Esophagus squamous epithelium (tissue), 4 donors: ENCODE measurements at regions not wholly inside any gene's neighbourhood (a gene's known extent, or its start where the extent isn't known, plus 50 kb on each side); places are given as distances from the start of the nearest gene placed in this dataset.

Source experiments
- POLR2A ChIP-seq, 4 donors: fragments of 450-650 bp; IDR thresholded peaks; one replicate each; pipeline ENCODE4 v1.6.1; 2017; ENCODE audit warnings: antibody characterized with exemption in 4 of 4, mild to moderate bottlenecking in 4 of 4, moderate library complexity in 3 of 4
- TF ChIP-seq, protein P1 (sequence below), 6 experiments: fragments of 450-650 bp in 4 of 6; fragments of 200-600 bp in 2 of 6; sonication (generic) in 2 of 6; IDR thresholded peaks; one replicate each; pipeline ENCODE4 v1.5.1; 2016 to 2019; ENCODE audit warnings: antibody characterized with exemption in 6 of 6, mild to moderate bottlenecking in 4 of 6, moderate library complexity in 4 of 6

DNA sequence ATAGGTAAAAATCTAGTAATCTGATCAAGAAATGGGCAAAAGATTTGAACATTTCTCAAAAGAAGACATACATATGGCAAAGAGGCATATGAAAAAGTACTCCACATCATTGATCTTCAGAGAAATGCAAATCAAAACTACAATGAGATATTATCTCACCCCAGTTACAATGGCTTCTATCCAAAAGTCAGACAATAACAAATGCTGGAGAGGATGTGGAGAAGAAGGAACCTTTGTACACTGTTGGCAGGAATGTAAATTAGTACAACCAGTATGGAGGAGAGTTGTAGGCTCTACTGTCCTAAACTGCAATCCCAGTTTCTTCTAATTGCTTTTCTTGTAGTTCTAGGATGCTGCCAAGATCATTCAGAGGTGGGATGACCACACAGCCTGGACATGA lies 193.5 kb upstream of the RFX3 start:
- TF ChIP-seq, protein P1, sequence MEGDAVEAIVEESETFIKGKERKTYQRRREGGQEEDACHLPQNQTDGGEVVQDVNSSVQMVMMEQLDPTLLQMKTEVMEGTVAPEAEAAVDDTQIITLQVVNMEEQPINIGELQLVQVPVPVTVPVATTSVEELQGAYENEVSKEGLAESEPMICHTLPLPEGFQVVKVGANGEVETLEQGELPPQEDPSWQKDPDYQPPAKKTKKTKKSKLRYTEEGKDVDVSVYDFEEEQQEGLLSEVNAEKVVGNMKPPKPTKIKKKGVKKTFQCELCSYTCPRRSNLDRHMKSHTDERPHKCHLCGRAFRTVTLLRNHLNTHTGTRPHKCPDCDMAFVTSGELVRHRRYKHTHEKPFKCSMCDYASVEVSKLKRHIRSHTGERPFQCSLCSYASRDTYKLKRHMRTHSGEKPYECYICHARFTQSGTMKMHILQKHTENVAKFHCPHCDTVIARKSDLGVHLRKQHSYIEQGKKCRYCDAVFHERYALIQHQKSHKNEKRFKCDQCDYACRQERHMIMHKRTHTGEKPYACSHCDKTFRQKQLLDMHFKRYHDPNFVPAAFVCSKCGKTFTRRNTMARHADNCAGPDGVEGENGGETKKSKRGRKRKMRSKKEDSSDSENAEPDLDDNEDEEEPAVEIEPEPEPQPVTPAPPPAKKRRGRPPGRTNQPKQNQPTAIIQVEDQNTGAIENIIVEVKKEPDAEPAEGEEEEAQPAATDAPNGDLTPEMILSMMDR (IDR thresholded peaks at IDR 0.05), result no peak
- TF ChIP-seq POLR2A (IDR thresholded peaks at IDR 0.05), result no peak
